NB4 (cell line): ENCODE measurements at regions not wholly inside any gene's neighbourhood (a gene's known extent, or its start where the extent isn't known, plus 50 kb on each side); places are given as distances from the start of the nearest gene placed in this dataset.
"Not testable (repeated sequence)": the region's sequence is repeated elsewhere in the genome, so short reads cannot be mapped to it uniquely, and the experiment has no call there.

ENCODE experiments used
- MYC ChIP-seq: IDR thresholded peaks from 2 replicates; pipeline ENCODE4 v1.6.1; 2011; ENCODE audit warnings: low read depth, low read length
- TF ChIP-seq, protein P1 (sequence below): IDR thresholded peaks from one replicate; pipeline ENCODE4 v1.5.1; 2012; ENCODE audit warnings: low read depth, low read length

DNA sequence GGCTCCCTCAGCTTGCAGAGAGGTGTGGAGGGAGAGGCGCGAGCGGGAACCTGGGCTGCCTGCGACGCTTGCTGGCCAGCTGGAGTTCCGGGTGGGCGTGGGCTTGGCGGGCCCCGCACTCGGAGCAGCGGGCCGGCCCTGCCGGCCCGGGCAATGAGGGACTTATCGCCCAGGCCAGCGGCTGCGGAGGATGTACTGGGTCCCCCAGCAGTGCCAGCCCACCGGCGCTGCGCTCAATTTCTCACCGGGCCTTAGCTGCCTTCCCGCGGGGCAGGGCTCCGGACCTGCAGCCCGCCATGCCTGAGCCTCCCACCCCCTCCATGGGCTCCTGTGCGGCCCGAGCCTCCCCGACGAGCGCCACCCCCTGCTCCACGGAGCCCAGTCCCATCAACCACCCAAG is 301.1 kb upstream of the TMTC4 start:
- TF ChIP-seq, protein P1, sequence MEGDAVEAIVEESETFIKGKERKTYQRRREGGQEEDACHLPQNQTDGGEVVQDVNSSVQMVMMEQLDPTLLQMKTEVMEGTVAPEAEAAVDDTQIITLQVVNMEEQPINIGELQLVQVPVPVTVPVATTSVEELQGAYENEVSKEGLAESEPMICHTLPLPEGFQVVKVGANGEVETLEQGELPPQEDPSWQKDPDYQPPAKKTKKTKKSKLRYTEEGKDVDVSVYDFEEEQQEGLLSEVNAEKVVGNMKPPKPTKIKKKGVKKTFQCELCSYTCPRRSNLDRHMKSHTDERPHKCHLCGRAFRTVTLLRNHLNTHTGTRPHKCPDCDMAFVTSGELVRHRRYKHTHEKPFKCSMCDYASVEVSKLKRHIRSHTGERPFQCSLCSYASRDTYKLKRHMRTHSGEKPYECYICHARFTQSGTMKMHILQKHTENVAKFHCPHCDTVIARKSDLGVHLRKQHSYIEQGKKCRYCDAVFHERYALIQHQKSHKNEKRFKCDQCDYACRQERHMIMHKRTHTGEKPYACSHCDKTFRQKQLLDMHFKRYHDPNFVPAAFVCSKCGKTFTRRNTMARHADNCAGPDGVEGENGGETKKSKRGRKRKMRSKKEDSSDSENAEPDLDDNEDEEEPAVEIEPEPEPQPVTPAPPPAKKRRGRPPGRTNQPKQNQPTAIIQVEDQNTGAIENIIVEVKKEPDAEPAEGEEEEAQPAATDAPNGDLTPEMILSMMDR = not testable (repeated sequence)
- not testable (repeated sequence) for TF ChIP-seq MYC
